ENCODE measurements at regions not wholly inside any gene's neighbourhood (a gene's known extent, or its start where the extent isn't known, plus 50 kb on each side); places are given as distances from the start of the nearest gene placed in this dataset.
"Not testable (repeated sequence)": the region's sequence is repeated elsewhere in the genome, so short reads cannot be mapped to it uniquely, and the experiment has no call there.

DNA sequence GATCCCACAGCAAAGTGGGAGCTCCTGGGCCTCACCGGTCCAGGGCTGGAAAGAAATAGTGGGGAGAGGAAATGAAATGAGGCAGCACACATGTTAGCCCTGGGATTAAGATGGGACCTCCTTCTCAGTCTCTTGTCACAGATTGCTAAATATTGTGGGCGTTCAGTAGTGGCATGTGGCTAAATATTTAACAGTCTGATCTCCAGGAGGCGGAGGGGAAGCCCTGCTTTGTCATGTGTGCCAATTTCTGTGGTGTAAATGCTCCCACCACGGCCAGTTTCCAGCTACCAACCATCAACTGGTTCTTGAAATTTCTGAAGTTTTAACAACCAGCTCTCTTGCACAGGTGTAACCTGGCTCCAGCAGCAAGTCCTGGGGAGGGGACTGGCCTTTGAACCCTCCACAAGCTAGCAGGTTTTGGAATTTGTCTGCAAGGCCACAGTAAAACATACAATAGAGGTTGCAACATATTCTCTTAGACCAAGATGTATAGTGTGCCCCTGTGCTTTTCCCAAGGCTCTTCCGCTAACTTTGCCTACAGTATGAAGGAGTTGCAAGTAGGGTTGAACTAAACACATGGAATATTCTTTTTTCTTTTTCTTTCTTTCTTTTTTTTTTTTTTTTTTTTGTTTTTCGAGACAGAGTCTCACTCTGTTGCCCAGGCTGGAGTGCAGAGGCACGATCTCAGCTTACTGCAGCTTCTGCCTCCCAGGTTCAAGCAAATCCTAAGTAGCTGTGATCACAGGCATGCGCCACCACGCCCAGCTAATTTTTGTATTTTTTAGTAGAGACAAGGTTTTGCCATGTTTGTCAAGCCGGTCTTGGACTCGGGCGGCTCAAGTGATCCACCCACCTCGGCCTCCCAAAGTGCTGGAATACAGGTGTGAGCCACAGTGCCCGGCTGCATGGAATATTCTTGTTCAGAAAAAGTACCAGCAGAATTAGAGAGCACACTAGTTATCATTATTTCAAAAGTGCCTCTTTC is 103.1 kb upstream of the PCBD1 start:
- no peak for DNase-seq

DNA sequence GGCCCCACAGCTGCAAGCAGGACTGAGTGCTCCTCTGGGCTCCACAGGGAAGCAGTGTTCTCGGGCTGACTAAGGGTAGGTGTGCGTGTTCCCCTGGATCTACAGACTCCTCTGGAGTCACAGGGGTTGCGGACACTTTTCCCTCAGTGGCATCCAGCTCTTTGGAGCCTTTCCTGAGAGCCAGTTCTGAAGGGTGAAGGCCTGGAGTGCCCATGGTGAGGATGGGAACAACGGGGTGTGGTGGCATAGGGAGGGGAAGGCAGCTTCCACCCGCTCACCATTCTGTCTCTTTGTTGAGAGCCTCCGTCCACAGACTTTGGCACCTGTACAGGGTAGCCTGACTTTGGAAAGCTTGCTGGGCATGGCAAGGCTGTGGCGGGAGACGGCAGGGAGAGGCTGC is 104.1 kb upstream of the PCBD1 start:
- DNase-seq: no peak

DNA sequence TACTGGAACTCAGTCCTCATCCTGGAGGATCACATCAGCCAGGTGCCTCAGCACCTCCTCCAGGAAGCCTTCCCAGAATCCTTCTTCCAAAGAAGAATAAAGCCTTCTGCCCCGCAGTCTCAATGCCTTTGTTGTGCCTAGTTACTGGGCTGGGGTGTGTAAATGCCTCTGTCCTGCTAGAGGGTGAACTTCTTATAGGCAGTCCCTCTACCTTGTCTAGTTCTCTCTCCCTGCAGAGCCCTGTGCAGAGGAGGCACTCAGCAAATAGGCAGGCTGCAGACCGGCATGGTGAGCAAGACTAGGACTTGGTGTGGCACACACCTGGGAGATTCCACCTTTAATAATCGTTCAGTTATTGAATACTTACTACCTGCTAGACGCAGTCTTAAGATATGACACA is 104.7 kb upstream of the PCBD1 start:
- DNase-seq: no peak

DNA sequence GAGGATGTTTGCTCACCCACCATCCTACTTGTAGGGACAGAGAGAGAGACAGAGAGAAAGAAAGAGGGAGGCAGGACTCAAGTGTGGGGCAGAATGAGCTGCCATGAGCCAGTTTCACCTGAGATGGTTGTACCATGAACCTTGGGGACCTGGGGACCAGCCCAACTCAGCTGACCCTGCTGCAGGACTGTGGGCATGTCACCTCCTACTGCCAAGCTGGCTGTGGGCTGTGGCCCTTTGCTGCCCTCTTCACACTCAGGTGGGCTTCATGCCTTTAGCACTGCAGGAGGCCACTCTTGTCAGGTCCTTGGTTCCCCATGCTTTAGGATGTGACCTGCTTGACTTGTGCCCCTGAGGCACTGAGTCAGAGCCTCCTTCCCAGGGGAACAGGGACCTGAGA is 108.2 kb upstream of the PCBD1 start:
- no peak for DNase-seq

DNA sequence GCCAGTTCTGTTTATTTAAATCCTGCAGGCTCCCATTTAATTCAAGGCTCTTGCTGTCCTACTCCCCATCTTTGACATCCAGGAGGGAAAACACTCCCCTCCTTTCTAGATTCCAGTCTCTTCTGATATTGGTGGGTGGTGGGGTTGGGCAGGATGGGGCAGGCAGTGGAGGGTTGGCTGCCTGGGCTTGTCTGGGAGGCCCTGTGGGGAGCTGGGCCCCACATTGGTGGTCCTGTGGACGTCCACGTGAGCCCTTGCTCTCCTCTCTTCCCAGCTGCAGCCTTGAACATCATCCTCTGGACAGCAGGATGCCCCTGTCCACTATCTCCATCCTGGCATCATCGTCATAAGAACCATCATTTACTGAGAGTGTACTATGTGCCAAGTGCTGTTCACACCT is 108.9 kb upstream of the PCBD1 start:
- DNase-seq: no peak

DNA sequence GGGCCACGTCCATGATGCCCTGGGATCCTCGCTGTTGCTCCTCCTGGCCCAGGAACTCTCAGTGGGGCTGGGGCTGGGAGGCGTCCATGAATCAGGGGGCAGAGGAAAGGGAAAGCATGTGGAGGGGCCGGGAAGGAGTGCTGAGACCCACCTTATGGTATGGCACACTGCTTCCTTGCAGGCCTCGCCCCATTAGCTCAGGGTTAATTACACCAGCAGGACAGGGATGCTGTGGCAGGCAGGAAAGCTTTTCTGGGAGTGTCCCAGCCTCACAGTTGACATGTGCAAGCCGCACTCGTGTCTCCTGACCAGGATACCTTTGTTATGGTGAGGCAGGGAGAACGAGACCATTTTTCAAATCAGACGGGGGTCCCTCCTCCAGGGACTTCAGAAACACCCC is 109.7 kb upstream of the PCBD1 start:
- no peak for DNase-seq

DNA sequence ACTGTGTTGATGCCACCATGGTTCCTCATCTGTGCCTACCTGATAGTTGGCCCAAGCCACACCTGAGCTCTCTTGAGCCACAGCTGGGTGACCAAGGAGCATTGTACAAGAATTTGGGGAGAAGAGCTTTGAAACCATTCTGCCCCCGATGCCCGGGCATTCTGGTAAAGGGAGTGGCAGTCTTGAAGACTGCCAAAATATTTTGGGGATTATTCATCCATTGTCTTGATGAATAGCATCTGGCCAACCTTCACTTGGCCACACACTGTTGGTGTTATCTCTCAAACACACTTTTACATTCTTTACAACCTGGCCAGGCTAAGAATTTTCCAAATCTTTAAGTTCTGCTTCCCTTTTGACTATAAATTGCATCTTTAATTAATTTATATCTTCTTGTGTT is 113.1 kb upstream of the PCBD1 start:
- no peak for DNase-seq

DNA sequence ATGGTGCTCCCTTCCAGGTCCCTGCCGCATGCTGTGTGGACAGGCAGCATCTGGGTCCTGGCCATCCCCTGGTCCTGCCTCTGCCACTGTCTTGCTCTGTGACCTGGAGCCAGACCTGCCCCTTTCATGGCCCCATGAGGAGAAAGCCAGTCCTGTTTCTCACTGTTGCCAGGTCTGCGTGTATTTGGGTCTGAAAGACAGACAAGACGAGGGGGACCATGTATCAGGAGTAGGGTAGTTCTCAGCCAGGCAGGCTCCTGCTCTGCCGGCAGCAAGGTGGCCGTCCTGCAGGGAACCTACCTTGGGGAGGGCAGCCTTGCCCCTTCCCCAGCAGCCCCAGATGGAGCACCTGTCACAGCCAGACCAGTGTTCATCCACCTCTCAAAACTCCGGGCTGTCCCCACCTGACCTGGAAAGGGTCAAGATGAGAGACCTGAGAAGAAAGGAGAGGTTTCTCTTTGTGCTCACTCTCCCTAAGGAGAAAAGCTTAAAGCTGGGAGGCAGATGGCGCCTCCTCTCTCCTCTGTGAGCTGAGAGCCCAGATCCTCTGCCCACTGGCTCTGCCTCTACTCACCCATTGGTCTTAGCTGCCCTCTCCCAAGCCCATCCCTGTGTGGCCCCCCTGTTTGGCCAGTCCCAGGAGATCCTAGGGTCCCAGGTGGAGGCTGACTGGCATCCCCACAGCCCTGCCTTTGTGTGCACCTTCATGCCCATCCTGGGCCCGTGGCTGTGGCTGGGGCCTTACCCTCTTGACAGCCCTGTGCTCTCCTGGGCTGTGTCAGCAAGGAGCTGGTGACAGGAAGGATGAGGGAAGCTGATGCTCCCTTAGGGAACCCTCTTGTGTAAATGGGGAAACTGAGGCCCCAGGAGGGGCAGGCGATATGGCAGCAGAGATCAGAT is 116.1 kb upstream of the PCBD1 start:
- no peak for DNase-seq

DNA sequence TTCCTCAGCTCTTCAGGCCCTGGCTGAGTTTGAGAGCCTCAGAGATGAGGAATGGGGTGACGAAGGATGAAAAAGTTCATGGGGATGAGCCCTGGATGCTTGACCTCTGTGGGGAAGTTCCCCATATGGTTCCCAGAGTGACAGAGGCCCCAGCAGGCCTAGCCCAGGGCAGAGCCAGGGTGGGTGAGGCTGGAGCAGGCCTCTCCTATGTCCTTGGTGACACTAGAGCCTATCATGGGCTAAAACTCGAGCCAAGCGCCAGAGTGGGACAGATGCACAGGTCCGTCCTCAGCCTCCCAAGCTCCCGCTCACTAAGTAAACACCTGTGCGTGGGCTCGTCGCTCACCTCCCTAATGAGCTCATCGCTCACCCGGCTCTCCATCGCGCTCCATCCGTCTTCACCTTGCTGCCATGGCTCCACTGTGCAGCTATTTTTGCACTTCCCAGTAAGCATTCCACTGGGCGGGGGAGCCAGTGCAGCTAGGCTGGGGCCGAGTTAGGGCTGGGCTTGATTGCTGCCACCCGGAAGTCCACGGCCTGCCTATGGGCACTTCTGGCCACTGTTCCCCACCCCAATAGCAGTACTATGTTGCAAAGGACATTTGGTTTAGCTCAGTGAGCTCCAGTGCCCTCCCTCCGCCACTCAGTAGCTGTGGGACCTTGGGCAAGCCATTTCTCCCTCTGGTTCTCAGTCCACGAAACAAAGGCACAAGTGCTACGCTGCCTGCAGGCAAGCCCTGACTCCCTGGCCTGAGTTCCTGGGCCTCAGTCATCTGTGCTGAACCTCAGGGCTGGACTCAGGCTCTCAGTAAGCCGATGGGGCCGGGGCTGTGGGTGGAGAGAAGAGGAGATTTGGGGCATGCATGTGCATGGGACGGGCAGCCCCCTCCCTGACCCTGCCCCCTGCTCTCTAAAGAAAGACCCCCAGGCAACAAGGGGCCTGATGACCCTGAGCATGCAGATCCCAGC is 117.3 kb upstream of the PCBD1 start:
- no peak for DNase-seq

DNA sequence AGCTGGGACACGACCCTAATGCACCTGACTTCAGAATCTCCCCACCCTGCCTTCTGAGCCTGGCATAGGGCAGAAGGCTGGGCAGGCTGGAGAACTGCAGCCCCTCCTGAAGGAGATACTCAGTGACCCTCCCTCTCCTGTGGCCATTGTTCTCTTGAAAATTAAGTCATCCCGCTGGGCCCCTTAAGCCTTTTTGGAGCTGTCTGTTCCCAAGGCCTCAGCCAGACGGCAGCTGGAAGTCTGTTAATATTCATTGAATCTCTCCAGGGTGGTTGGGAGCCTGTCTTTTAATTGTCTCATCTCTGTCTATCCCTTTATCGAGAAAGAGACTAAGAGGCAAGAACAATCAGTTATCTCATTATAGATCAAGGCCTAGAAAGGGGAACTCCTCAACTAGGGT is 118.1 kb upstream of the PCBD1 start:
- DNase-seq: no peak

DNA sequence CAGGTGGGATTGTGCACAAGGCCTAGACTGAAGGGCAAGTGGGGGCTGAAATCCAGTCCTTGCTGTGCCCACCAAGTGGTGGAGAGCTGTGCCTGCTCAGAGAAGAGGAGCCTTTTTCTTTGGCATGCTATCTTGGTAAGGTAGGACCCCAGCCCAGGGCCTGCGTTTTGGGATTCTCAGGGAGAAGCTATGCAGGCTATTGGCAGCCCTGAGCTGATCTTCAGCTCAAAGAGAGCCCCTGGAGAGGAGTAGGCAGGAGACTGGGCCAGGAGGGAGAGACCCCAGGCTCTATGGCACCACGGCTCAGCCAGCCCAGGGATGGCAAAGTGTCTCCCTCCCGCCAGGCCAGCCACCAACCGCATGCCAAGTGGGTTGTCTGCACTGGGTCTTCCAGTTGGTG is 119.2 kb upstream of the PCBD1 start:
- no peak for DNase-seq

DNA sequence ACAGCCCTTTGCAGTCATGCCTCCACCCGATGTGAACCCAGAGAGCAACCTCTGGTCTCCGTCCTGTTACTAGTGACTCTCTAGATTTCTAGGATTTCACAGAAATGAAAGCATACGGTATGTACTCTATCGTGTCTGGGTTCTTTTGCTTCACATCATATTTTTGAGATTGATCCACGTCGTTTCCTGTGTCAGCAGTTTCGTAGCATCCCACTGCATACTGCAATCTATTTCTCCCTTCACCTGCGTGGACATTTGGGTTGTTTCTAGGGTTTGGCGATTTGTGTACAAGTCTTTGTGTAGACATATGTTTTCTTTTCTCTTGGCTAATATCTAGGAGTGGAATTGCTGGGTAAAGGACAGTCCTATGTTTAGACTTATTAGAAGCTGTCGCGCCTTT is 119.8 kb upstream of the PCBD1 start:
- DNase-seq: no peak

DNA sequence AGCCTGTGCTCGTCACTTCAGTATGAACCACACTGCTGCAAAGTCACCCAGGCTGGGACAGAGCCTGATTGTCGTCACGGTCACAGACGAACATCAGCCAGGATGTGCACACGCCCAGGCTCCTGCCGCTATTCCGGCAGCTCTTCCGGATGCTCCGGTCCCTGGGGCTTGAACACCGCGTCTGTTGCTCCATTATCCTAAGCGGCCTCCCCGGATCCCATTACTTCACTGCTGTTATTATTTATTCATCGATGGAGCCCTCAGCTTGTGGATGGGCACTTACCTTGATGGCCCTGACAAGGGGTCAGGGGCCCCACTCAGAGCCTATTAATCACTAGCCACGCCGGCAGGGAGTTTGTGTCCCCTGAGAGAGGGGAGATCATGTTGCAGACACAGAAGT is 120.8 kb upstream of the PCBD1 start:
- no peak for DNase-seq

DNA sequence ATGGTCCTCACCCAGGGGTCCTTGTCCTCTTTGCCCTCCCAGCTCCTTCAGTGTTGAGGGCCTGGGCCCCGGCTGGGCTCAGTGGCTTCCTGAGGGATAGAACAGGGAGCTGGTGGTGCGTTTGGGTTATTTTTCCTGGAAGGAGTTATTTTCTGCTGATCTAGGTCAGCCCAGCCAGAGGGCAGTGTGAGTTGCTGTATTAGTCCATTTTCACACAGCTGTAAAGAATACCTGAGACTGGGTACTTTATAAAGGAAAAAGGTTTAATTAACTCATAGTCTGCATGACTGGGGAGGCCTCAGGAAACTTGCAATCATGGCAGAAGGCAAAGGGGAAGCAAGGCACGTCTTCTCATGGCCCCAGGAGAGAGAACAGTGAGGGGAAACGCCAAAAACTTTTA is 122.4 kb upstream of the PCBD1 start:
- DNase-seq: no peak

DNA sequence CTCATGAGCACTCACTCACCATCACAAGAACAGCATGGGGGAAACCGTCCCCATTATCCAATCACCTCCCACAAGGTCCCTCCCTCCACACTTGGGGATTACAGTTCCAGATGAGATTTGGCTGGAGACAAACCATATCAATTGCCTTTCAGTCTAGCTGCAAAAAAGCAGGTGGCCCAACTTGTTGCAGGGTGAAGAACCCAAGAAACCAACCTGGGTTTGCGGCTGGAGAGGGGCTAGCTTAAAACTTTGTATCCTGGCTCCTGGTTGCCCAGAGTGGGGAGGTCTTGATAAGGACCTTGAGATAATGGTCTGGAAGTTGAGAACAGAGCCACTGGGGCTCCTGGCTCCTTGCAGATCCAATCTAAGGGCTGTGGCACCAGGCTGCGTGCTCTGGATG is 122.8 kb upstream of the PCBD1 start:
- no peak for DNase-seq

DNA sequence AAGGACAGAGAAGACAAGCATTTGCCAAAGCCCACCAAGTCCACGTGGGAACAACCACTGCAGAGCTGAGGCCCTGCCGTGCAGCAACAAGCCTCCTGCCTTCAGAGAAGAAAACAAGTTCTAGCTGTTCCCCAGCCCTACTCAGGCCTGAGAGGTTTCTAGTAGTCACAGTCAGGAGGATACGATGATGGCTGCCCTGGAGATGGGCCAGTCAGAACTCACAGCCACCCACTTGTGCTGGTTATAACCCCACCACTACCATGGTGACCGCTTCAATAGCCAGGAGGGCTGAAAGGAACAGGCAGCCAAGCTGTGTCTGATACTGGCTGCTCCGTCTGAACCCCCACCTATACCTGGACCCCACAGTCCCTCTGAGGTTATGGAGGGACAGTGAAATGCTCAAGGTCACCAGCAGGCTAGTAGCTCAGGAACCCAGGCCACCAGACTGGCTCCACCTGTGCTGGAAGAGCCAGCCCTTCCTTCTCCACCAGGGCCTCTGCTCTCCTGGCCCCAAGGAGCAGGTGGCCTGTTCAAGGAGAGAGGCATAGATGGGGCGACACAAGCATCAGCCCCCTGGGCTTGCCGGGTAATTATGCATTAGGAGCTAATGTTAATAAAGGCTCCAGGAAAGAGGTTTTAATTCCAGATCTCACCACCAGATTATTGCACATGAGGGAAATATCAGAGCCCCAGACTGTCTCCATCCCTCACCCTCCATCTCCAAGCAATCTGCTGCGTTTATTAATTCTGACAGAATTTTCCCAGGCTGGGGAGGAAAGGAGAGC is 125.8 kb upstream of the PCBD1 start:
- no peak for DNase-seq

DNA sequence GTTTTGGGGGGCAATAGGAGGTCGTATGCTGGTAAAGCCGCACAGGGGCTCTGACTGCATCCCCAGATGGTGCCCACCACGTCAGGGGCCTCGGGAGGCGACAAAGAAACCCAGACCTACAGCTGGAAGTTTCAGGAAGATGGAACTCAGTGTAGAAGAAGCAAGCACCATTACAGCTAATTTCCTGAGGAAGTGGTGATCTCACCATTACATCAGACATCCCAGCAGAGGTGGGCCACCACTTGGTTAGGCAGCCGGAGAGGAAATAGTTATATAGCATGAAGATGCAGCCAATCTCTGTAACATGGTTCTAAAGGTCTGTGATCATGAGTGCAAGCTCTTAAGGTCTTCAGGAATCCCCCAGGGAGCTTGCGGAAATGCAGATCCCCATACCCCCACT is 127.3 kb upstream of the PCBD1 start:
- DNase-seq: no peak

DNA sequence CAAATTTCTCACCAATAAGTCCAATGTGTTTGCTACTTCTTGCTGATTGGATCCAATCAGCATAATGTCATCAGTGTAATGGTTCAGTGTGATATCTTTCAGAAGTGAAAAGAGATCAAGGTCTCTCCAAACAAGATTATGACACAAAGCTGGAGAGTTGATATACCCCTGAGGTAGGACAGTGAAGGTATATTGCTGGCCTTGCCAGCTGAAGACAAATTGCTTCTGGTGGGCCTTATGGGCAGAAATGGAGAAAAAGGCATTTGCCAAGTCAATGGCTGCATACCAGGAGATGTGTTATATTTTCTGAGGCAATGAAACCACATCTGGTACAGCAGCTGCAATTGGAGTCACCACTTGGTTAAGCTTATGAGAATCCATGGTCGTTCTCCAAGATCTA is 131.7 kb upstream of the PCBD1 start:
- DNase-seq: not testable (repeated sequence)

DNA sequence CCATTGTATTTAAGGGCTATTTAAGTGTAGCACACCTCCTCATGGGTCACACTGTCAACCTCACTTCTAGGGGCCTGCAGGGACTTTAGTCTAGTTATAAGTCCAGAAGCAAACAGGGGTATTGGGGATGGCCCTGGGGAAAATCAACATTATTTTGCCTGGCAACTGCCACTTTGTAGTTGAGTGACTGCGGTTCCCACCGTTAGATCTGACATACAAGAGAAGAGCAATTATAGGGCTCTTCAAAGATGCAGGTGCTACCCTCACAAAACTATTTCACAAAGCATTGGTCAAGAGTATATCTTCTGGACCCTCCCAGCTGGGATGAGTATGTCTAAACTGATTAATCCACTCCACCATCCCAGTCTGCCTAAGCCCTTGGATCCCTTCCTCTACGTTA is 133.0 kb upstream of the PCBD1 start:
- no peak for DNase-seq

DNA sequence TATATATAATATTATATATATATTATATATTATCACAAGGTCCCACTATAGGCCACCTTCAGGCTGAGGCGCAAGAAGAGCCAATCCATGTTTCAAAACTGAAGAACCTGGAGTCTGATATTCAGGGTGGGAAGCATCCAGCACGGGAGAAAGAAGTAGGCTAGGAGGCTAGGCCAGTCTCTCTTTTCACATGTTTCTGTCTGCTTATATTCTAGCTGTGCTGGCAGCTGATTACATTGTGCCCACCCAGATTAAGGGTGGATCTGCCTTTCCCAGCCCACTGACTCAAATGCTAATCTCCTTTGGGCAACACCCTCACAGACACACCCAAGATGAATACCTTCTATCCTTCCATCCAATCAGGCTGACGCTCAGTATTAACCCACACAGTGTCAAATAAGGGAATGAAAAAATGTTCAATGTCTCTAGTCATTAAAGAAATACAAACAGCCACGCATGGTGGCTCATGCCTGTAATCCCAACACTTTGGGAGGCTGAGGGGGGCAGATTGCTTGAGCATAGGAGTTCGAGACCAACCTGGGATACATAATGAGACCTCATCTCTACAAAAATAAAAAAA is 135.4 kb upstream of the PCBD1 start:
- no peak for DNase-seq

DNA sequence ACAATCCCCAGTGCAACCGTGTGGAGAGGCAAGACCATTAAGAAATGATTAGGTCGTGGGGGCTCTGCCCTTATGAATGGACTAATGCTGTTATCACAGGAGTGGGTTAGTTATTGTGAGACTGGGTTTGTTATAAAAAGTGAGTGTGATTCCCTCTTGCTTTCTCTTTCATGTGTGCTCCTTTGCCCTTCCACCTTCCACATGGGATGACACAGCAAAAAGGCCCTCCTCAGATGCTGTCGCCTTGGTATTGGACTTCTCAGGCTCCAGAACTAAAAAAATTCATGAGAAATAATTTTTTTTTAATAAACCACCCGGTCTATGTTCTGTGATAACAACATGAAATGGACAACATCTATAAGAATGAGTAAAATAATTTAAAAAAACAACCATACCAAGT is 136.1 kb upstream of the PCBD1 start:
- DNase-seq: no peak

DNA sequence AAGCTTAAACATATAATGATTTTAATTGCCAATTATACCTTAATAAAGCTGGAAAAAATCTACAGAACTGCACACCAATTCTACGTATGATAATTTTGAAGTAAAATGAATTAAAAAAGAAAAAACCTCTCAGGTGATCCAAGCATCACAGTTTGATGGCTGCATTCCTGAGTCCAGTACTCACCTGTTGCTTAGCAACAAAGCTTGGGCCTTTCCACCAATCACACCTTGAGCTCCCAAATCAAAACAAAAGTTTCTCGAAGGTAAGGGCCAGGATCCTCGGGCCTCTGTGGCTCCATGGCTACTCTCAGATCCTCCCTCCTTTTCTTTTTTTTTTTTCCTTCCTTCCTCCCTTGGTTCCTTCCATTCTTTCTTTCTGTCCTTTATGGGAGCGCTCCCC is 137.2 kb upstream of the PCBD1 start:
- no peak for DNase-seq

All from NCI-H1092 (cell line).